Activated CD4-positive, alpha-beta T cell treated with anti-CD3 and anti-CD28 coated beads, Interleukin-2, amount 50 U/mL, for 1 hour (primary cell): ENCODE measurements at regions not wholly inside any gene's neighbourhood (a gene's known extent, or its start where the extent isn't known, plus 50 kb on each side); places are given as distances from the start of the nearest gene placed in this dataset.

Source experiments
- DNase-seq: peaks from one replicate; pipeline ENCODE4 v3.0.0-alpha.2; 2020

- DNase-seq = no peak
These were observed 627.6 kb upstream of the PKDCC start for GRCh38 chr2:41420219-41420618.

GRCh38 chr2:41420872-41421271 is 626.9 kb upstream of the PKDCC start:
- DNase-seq = no peak

GRCh38 chr2:41431756-41432155 is 616.1 kb upstream of the PKDCC start:
- DNase-seq = no peak

GRCh38 chr2:41432459-41432858 is 615.4 kb upstream of the PKDCC start:
- DNase-seq = no peak

- DNase-seq = no peak
These were observed 612.8 kb upstream of the PKDCC start for GRCh38 chr2:41434991-41435390.

GRCh38 chr2:41441958-41442357 is 605.9 kb upstream of the PKDCC start:
- DNase-seq = no peak

GRCh38 chr2:41445865-41446264 is 602.0 kb upstream of the PKDCC start:
- DNase-seq = no peak

- no peak for DNase-seq
These were observed 601.6 kb upstream of the PKDCC start for GRCh38 chr2:41446266-41446665.

GRCh38 chr2:41448221-41448620 is 599.6 kb upstream of the PKDCC start:
- DNase-seq = no peak

GRCh38 chr2:41457026-41457425 is 590.8 kb upstream of the PKDCC start:
- DNase-seq = no peak

GRCh38 chr2:41460661-41461060 is 587.2 kb upstream of the PKDCC start:
- no peak for DNase-seq

- no peak for DNase-seq
These were observed 583.4 kb upstream of the PKDCC start for GRCh38 chr2:41464395-41464794.

GRCh38 chr2:41475959-41476358 is 571.9 kb upstream of the PKDCC start:
- no peak for DNase-seq

GRCh38 chr2:41482659-41483058 is 565.2 kb upstream of the PKDCC start:
- no peak for DNase-seq

- DNase-seq = no peak
These were observed 564.6 kb upstream of the PKDCC start for GRCh38 chr2:41483226-41483625.

- DNase-seq = no peak
These were observed 563.6 kb upstream of the PKDCC start for GRCh38 chr2:41483982-41484857.

GRCh38 chr2:41484858-41485234 is 563.0 kb upstream of the PKDCC start:
- no peak for DNase-seq

GRCh38 chr2:41486948-41487347 is 560.9 kb upstream of the PKDCC start:
- no peak for DNase-seq

GRCh38 chr2:41488888-41489287 is 558.9 kb upstream of the PKDCC start:
- DNase-seq = no peak

GRCh38 chr2:41489638-41490037 is 558.2 kb upstream of the PKDCC start:
- no peak for DNase-seq

GRCh38 chr2:41495050-41495449 is 552.8 kb upstream of the PKDCC start:
- DNase-seq = no peak

GRCh38 chr2:41496908-41497307 is 550.9 kb upstream of the PKDCC start:
- DNase-seq = no peak

GRCh38 chr2:41498781-41499180 is 549.0 kb upstream of the PKDCC start:
- DNase-seq = no peak

- DNase-seq = no peak
These were observed 546.9 kb upstream of the PKDCC start for GRCh38 chr2:41500895-41501294.

- DNase-seq = no peak
These were observed 545.1 kb upstream of the PKDCC start for GRCh38 chr2:41502752-41503151.
